ENCODE measurements at regions not wholly inside any gene's neighbourhood (a gene's known extent, or its start where the extent isn't known, plus 50 kb on each side); places are given as distances from the start of the nearest gene placed in this dataset.
"Not testable (repeated sequence)": the region's sequence is repeated elsewhere in the genome, so short reads cannot be mapped to it uniquely, and the experiment has no call there.

DNA sequence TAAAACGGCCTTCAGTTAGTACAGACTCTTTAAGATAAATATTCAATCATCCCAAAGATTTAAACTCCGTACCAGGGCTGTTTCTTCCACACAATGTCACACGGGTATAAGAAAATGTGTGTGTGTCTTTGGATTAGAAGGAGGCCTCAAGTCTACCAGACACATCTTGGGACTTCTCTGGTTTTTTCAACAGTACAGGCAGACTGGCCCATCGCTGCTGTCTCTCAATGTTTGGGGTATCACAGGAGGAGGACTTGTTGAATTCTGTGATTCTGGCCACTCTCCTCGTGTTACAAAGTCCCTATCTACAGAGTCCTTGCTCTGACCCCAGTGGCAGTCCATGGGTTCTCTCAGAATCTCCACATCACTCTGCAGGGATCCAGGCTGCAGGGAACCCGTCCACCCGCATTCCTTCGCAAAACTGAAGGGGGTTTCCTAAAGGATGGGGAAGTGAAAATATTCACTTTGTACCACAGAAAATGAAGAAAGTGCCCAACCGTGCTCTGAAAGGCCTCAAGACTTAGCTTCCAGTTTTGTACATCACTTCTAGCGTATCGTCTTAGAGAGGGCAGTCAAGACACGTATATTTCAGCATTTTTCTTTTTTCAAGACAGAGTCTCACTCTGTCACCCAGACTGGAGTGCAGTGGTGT lies 373.2 kb downstream of the NPIPA8 start:
- Mint-ChIP-seq H3K27ac (ENCODE audit: low read depth) (no peak overlapping the region), H3K4me1 (no peaks in the 10 kb centered on the region), H3K4me3 (no peak overlapping the region), H3K9me3 (no peaks in the 10 kb centered on the region), H3K36me3 (ENCODE audit: insufficient read depth) (no peaks in the 10 kb centered on the region), H3K27me3 (peaks cover 8% of the 10 kb centered on the region)
- no peak for ATAC-seq (replicated peaks; ENCODE audit: extremely low read depth, poor library complexity, severe bottlenecking)
- DNase-seq (ENCODE audit: low spot score in 2 of 2): no peak

DNA sequence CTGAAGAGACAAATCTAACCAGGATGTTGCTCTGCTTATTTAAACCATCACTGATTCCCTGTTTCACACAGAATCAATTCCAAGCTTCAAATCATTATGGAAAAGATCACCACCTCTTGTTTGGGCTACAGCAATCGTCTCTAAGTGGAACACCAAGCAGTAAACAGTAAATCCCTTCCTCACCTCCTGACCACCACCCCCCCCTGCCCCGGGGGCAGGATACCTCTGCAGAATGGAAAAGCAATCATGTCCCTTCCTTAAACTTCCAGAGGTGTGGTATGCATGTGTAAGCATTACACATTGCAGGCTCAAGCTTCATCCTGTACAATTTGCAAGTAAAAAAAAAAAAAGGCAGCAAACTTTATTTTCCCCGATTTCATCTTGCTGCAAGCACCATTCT lies 373.8 kb downstream of the NPIPA8 start:
- Mint-ChIP-seq H3K36me3 (ENCODE audit: insufficient read depth) (no peaks in the 10 kb centered on the region), H3K4me3 (no peak overlapping the region), H3K27ac (ENCODE audit: low read depth) (no peak overlapping the region), H3K27me3 (peaks cover 2% of the 10 kb centered on the region), H3K4me1 (no peaks in the 10 kb centered on the region), H3K9me3 (no peaks in the 10 kb centered on the region)
- ATAC-seq (replicated peaks; ENCODE audit: extremely low read depth, poor library complexity, severe bottlenecking): no peak
- no peak for DNase-seq (ENCODE audit: low spot score in 2 of 2)

DNA sequence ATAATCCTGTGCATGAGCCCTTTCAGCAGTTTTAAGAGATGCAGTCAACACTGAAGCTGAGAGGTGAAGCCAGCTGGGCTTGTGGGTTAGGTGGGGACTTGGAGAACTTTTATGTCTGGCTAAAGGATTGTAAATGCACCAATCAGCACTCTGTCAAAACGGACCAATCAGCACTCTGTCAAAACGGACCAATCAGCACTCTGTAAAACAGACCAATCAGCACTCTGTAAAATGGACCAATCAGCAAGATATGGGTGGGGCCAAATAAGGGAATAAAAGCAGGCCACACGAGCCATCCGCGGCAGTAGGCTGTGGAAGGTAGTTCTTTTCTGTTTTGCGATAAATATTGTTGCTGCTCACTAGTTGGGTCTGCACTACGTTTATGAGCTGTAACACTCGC lies 374.7 kb downstream of the NPIPA8 start:
- not testable (repeated sequence) for ATAC-seq (replicated peaks; ENCODE audit: extremely low read depth, poor library complexity, severe bottlenecking); H3K4me1 Mint-ChIP-seq

DNA sequence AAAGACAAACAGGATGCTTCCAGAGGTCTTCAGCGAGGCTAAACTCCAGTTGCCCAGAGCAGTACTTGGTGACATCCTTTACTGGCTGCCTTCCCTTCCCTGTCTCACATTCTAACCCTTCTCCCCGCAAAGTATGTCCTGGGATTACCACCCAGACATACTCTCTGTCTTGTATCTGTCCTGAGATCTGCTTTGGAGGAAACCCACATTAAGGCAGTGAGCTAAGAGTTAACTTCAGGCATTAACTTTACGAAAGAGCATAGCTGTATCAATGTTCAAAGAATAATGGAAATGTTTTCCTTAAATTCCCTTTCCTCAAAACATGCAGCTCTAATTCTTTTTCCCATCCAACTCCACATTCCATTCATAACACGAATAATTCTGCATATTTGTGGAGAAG lies 385.2 kb downstream of the NPIPA8 start:
- no peak overlapping the region for H3K4me3 Mint-ChIP-seq
- peaks cover under 1% of the 10 kb centered on the region for H3K36me3 Mint-ChIP-seq (ENCODE audit: insufficient read depth)
- H3K27ac Mint-ChIP-seq (ENCODE audit: low read depth): no peak overlapping the region
- H3K4me1 Mint-ChIP-seq: no peaks in the 10 kb centered on the region
- ATAC-seq (replicated peaks; ENCODE audit: extremely low read depth, poor library complexity, severe bottlenecking) (no peak), DNase-seq (ENCODE audit: low spot score in 2 of 2) (no peak)
- H3K9me3 Mint-ChIP-seq: no peaks in the 10 kb centered on the region
- H3K27me3 Mint-ChIP-seq: peaks cover 41% of the 10 kb centered on the region

More for the DNA sequence above, 374.7 kb downstream of the NPIPA8 start:
- not testable (repeated sequence) for H3K4me3 Mint-ChIP-seq; H3K36me3 Mint-ChIP-seq (ENCODE audit: insufficient read depth); DNase-seq (ENCODE audit: low spot score in 2 of 2); H3K27ac Mint-ChIP-seq (ENCODE audit: low read depth); H3K9me3 Mint-ChIP-seq; H3K27me3 Mint-ChIP-seq

GRCh38 chr16:17949982-17950250 lies 386.6 kb downstream of the NPIPA8 start:
- Mint-ChIP-seq H3K27me3 (peaks cover 41% of the 10 kb centered on the region), H3K36me3 (ENCODE audit: insufficient read depth) (peaks cover 1% of the 10 kb centered on the region), H3K4me3 (no peak overlapping the region), H3K4me1 (no peaks in the 10 kb centered on the region), H3K9me3 (no peaks in the 10 kb centered on the region), H3K27ac (ENCODE audit: low read depth) (no peak overlapping the region)
- ATAC-seq (replicated peaks; ENCODE audit: extremely low read depth, poor library complexity, severe bottlenecking) (no peak), DNase-seq (ENCODE audit: low spot score in 2 of 2) (no peak)

- DNase-seq (ENCODE audit: low spot score in 2 of 2) (no peak), ATAC-seq (replicated peaks; ENCODE audit: extremely low read depth, poor library complexity, severe bottlenecking) (no peak)
- peaks cover 39% of the 10 kb centered on the region for H3K27me3 Mint-ChIP-seq
- no peak overlapping the region for H3K4me3 Mint-ChIP-seq
- H3K36me3 Mint-ChIP-seq (ENCODE audit: insufficient read depth): peaks cover 1% of the 10 kb centered on the region
- H3K27ac Mint-ChIP-seq (ENCODE audit: low read depth): no peak overlapping the region
- H3K4me1 Mint-ChIP-seq: no peaks in the 10 kb centered on the region
- H3K9me3 Mint-ChIP-seq: no peaks in the 10 kb centered on the region
These were observed 387.2 kb downstream of the NPIPA8 start for GRCh38 chr16:17949141-17949981.

- Mint-ChIP-seq H3K4me1 (no peaks in the 10 kb centered on the region), H3K27ac (ENCODE audit: low read depth) (no peak overlapping the region), H3K9me3 (no peaks in the 10 kb centered on the region), H3K4me3 (no peak overlapping the region), H3K27me3 (peaks cover 46% of the 10 kb centered on the region), H3K36me3 (ENCODE audit: insufficient read depth) (peaks cover 1% of the 10 kb centered on the region)
- no peak for ATAC-seq (replicated peaks; ENCODE audit: extremely low read depth, poor library complexity, severe bottlenecking)
- DNase-seq (ENCODE audit: low spot score in 2 of 2): no peak
These were observed 388.9 kb downstream of the NPIPA8 start for GRCh38 chr16:17947637-17948036.

GRCh38 chr16:17947165-17947564 lies 389.4 kb downstream of the NPIPA8 start:
- peaks cover 1% of the 10 kb centered on the region for H3K36me3 Mint-ChIP-seq (ENCODE audit: insufficient read depth)
- peaks cover 44% of the 10 kb centered on the region for H3K27me3 Mint-ChIP-seq

GRCh38 chr16:17945080-17945601 lies 391.4 kb downstream of the NPIPA8 start:
- H3K27me3 Mint-ChIP-seq: peaks cover 24% of the 10 kb centered on the region
- no peak for ATAC-seq (replicated peaks; ENCODE audit: extremely low read depth, poor library complexity, severe bottlenecking)
- no peak for DNase-seq (ENCODE audit: low spot score in 2 of 2)
- no peaks in the 10 kb centered on the region for H3K4me1 Mint-ChIP-seq
- H3K27ac Mint-ChIP-seq (ENCODE audit: low read depth): no peak overlapping the region
- no peak overlapping the region for H3K4me3 Mint-ChIP-seq
- no peaks in the 10 kb centered on the region for H3K9me3 Mint-ChIP-seq
- peaks cover 1% of the 10 kb centered on the region for H3K36me3 Mint-ChIP-seq (ENCODE audit: insufficient read depth)

More at GRCh38 chr16:17947165-17947564, 389.4 kb downstream of the NPIPA8 start:
- Mint-ChIP-seq H3K27ac (ENCODE audit: low read depth) (no peak overlapping the region), H3K9me3 (no peaks in the 10 kb centered on the region), H3K4me1 (no peaks in the 10 kb centered on the region), H3K4me3 (no peak overlapping the region)
- ATAC-seq (replicated peaks; ENCODE audit: extremely low read depth, poor library complexity, severe bottlenecking) (no peak), DNase-seq (ENCODE audit: low spot score in 2 of 2) (no peak)

- Mint-ChIP-seq H3K9me3 (no peaks in the 10 kb centered on the region), H3K4me3 (no peak overlapping the region), H3K27ac (ENCODE audit: low read depth) (no peak overlapping the region), H3K4me1 (no peaks in the 10 kb centered on the region), H3K27me3 (peaks cover 16% of the 10 kb centered on the region), H3K36me3 (ENCODE audit: insufficient read depth) (peaks cover 1% of the 10 kb centered on the region)
- DNase-seq (ENCODE audit: low spot score in 2 of 2): no peak
- ATAC-seq (replicated peaks; ENCODE audit: extremely low read depth, poor library complexity, severe bottlenecking): no peak
These were observed 392.2 kb downstream of the NPIPA8 start for GRCh38 chr16:17944345-17944744.

- Mint-ChIP-seq H3K9me3 (no peaks in the 10 kb centered on the region), H3K27ac (ENCODE audit: low read depth) (no peak overlapping the region), H3K4me1 (peaks cover 8% of the 10 kb centered on the region), H3K4me3 (no peak overlapping the region), H3K36me3 (ENCODE audit: insufficient read depth) (peaks cover 1% of the 10 kb centered on the region), H3K27me3 (peaks cover 13% of the 10 kb centered on the region)
- no peak for DNase-seq (ENCODE audit: low spot score in 2 of 2)
- no peak for ATAC-seq (replicated peaks; ENCODE audit: extremely low read depth, poor library complexity, severe bottlenecking)
These were observed 394.5 kb downstream of the NPIPA8 start for GRCh38 chr16:17942067-17942466.

DNA sequence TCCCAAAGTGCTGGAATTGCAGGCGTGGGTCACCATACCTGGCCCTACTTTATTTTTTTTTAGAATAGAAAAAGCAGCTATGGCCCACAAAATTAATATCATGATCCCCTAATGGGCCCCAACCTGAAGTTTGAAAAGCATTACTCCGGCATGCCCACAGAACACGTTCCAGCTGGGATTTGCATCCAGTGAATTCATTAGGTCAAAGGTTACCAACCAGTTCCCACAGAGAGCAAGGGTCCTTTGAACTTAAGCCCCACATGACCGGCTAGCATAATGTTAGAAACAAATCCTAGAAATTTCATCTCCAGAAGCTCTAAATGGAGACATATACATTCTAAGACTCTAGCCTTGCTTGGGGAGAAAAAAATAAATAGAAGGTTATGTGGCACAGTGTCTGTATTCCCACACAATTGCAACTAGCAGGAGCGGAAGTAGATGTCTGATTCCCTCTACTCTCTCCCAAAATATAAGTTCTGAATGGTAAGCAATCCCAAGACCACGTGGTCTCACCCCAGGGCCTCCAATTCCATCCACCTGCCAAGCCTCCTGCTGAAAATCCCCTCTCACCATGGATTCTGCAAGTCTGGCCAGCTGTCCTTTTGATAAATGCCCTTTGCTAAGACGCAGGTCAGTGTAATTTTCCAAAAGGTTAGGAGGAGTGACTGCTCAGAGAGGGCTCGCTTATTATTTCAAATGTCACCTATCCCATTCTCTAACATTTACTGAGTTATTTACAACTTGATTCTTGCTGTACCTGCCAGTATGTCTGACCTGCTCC lies 395.8 kb downstream of the NPIPA8 start:
- no peak overlapping the region for H3K4me3 Mint-ChIP-seq
- H3K4me1 Mint-ChIP-seq: peaks cover 8% of the 10 kb centered on the region
- no peak for DNase-seq (ENCODE audit: low spot score in 2 of 2)
- no peak overlapping the region for H3K27ac Mint-ChIP-seq (ENCODE audit: low read depth)
- no peaks in the 10 kb centered on the region for H3K36me3 Mint-ChIP-seq (ENCODE audit: insufficient read depth)
- peaks cover 13% of the 10 kb centered on the region for H3K27me3 Mint-ChIP-seq
- ATAC-seq (replicated peaks; ENCODE audit: extremely low read depth, poor library complexity, severe bottlenecking): no peak
- no peaks in the 10 kb centered on the region for H3K9me3 Mint-ChIP-seq

Data from central memory CD8-positive, alpha-beta T cell (primary cell).